ENCODE measurements at regions not wholly inside any gene's neighbourhood (a gene's known extent, or its start where the extent isn't known, plus 50 kb on each side); places are given as distances from the start of the nearest gene placed in this dataset.

- no peak for DNase-seq
Observed at GRCh38 chr6:6533176-6533575, 55.3 kb upstream of the LY86 start.

GRCh38 chr6:6534399-6534798 lies 54.1 kb upstream of the LY86 start:
- DNase-seq = no peak

GRCh38 chr6:6537488-6538260 lies 50.8 kb upstream of the LY86 start:
- DNase-seq = no peak

GRCh38 chr6:6538261-6538660 lies 50.3 kb upstream of the LY86 start:
- no peak for DNase-seq
